MG63 (cell line): ENCODE measurements at regions not wholly inside any gene's neighbourhood (a gene's known extent, or its start where the extent isn't known, plus 50 kb on each side); places are given as distances from the start of the nearest gene placed in this dataset.

Experiments used
- DNase-seq: peaks from one replicate; pipeline ENCODE4 v3.0.0-alpha.2; 2020
- H3K27me3 ChIP-seq: fragments of 250-450 bp; sonication (Bioruptor Pico); 2 replicates; pipeline ENCODE4 v1.5.1; 2020; ENCODE audit warnings: mild to moderate bottlenecking, moderate library complexity
- H3K36me3 ChIP-seq: fragments of 250-450 bp; sonication (Bioruptor Pico); 2 replicates; pipeline ENCODE4 v1.5.1; 2020; ENCODE audit warnings: mild to moderate bottlenecking, moderate library complexity
- H3K4me3 ChIP-seq: fragments of 250-450 bp; sonication (Bioruptor Pico); 2 replicates; pipeline ENCODE4 v1.5.1; 2020; ENCODE audit warnings: mild to moderate bottlenecking, moderate library complexity
- H3K9me3 ChIP-seq: fragments of 250-450 bp; sonication (Bioruptor Pico); 2 replicates; pipeline ENCODE4 v1.5.1; 2020; ENCODE audit warnings: mild to moderate bottlenecking, moderate library complexity

DNA sequence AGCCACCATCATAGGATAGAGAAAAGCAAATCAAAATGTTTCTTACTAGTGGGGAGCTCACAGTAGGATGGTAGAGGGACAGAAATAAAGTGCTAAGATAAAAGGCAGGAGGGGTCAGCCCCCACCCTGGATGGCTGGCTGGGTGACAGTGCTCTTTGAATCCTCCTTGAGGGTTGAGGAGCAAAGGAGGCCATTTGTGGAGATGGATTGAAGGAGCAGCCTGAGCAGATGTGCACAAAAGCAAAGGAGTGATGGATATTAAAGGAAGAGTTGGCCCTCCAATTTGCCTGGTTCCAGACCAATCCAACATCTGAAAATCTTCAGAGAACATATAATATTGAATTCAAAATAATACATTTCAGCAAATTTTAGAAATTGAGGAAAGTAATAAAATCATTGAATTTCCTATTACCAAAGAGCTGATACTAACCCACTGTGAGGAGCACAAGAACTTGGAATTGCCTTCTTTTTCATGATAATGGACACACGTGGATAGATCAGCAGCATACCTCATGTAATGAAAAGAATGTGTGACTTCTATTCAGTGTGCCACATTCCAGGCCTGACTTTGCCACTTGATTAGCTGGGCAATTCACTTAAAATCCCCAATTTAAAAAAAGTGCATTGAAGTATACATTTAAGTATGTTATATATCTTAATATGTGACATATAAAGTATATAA is 287.0 kb downstream of the FAT3 start:
- Histone ChIP-seq H3K36me3 (no peaks in the 10 kb centered on the region), H3K9me3 (no peaks in the 10 kb centered on the region), H3K27me3 (0 out of 2 replicates have a peak, but pooled peaks cover 2% of the 10 kb centered on the region), H3K4me3 (no peak overlapping the region)
- no peak for DNase-seq

- Histone ChIP-seq H3K9me3 (no peaks in the 10 kb centered on the region), H3K4me3 (no peak overlapping the region), H3K36me3 (no peaks in the 10 kb centered on the region), H3K27me3 (0 out of 2 replicates have a peak, but pooled peaks cover 2% of the 10 kb centered on the region)
- no peak for DNase-seq
Observed at GRCh38 chr11:92512204-92512569, 287.6 kb downstream of the FAT3 start.

DNA sequence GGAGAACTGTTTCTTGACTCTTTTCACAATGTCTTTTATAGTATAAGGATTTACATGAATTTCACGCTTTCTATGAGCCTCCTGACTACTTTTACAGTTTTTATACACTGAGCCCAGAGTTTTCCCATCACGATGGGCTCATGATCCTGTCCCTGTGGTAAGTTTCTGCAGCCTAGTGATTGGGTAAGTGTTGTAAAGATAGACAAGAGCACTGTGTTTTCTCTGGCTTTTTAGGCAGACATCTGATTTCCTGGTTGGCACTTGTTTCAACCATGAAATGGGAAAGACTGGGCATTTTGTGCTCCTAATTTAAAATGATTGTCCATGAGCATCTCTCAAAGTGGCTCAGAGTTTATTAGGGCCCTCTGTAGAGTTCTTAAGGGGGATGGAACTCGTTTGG is 299.0 kb downstream of the FAT3 start:
- H3K36me3 ChIP-seq, result no peaks in the 10 kb centered on the region
- no peak overlapping the region for H3K4me3 ChIP-seq
- H3K9me3 ChIP-seq, result no peaks in the 10 kb centered on the region
- H3K27me3 ChIP-seq, result no peaks in the 10 kb centered on the region
- no peak for DNase-seq

DNA sequence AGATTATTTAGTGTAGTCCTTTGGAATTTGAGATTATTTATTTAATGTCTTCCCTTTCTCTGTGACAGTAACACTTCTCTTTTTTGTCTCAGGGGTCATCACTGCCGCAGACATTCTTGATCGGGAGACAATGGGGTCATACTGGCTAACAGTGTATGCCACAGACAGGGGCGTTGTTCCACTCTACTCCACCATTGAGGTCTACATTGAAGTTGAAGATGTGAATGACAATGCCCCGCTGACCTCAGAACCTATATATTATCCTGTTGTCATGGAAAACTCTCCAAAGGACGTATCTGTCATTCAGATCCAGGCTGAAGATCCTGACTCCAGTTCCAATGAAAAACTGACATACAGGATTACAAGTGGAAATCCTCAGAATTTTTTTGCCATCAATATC is 299.9 kb downstream of the FAT3 start:
- no peak for DNase-seq
- no peaks in the 10 kb centered on the region for H3K36me3 ChIP-seq

DNA sequence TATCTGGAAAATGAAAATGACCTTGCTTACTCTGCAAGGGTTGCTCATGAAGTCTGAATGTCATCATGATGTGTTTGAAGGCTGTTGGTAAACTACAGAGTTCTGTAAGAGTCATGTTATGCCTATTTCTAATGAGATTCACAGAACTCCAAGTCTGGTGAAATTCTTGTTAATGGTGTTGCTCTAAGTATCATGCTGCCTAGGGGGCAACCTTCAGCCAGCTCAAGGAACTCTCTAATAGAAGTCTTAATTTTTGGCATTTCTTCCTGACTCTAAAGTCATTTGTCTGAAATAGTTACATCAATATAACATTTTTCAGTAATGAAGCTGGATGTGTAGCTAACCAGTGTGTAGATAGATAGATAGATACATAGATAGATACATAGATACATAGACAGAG is 302.8 kb downstream of the FAT3 start:
- no peaks in the 10 kb centered on the region for H3K36me3 ChIP-seq
- H3K4me3 ChIP-seq, result no peak overlapping the region
- DNase-seq, result no peak
- no peaks in the 10 kb centered on the region for H3K27me3 ChIP-seq
- no peaks in the 10 kb centered on the region for H3K9me3 ChIP-seq

More for the DNA sequence above, 299.9 kb downstream of the FAT3 start:
- Histone ChIP-seq H3K27me3 (no peaks in the 10 kb centered on the region), H3K9me3 (no peaks in the 10 kb centered on the region), H3K4me3 (no peak overlapping the region)

- no peaks in the 10 kb centered on the region for H3K9me3 ChIP-seq
- DNase-seq, result no peak
- no peaks in the 10 kb centered on the region for H3K36me3 ChIP-seq
- no peak overlapping the region for H3K4me3 ChIP-seq
- no peaks in the 10 kb centered on the region for H3K27me3 ChIP-seq
Observed at GRCh38 chr11:92528001-92528400, 303.4 kb downstream of the FAT3 start.

DNA sequence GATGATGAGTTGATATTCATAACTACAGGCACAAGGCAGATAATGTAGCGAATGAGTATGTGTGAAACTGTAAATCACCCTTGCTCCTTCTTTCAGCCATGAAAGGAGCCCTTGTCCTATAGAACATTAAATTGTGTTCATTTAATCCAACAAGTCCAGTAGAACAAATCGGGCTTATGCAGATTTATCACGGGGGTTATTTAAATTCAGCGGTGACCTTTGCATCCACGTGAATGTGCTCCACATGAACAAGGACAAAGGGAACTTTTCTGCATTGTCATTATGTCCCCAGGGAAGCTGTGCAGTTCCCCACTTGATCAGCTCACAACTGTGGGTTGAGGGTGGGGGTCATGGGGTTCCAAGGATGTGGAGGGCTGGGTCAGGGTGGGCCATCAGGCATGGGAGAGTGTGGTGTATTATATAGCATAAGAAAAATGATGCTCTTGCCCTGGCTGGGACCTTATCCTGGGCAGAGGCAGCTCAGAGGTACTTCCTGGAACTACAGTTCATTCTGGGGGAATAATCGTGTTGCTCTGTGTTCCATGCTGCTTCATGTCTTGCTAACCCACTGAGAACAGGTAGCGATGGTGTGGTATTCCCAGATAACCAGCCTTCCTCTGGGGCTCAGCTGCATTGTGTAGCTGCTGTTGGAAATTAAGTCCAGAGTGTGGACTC is 306.6 kb downstream of the FAT3 start:
- Histone ChIP-seq H3K27me3 (no peaks in the 10 kb centered on the region), H3K9me3 (no peaks in the 10 kb centered on the region), H3K4me3 (no peak overlapping the region), H3K36me3 (no peaks in the 10 kb centered on the region)
- no peak for DNase-seq

DNA sequence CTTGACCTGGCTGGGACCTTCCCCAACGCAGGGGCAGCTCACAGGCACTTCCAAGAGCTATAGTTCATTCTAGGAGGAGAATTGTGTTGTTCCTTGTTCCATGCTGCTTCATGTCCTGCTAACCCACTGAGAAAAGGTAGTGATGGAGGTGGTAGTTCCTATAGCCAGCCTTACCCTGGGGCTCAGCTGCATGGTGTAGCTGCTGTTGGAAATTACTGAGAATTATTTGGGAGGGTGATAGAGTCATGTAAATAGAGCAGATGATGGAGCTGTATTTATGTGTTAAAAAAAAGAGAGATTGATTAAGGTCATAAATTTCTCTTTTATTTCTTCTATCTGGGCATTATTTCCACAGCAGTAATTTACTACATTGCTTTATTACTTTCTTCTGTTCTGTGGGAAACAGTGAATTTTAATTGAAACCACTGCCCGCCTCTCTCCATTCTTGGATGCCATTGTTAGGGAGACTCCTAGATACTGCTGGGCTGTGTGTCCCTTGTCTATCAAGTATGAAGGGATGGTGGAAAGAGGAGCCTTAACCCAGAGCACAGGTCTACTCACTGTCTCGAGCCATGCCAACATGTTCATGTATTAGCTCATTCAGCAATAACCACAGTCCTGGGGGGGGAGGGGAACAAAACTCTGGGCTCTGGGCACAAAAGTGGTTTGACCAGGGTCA is 309.2 kb downstream of the FAT3 start:
- H3K36me3 ChIP-seq, result no peaks in the 10 kb centered on the region

DNA sequence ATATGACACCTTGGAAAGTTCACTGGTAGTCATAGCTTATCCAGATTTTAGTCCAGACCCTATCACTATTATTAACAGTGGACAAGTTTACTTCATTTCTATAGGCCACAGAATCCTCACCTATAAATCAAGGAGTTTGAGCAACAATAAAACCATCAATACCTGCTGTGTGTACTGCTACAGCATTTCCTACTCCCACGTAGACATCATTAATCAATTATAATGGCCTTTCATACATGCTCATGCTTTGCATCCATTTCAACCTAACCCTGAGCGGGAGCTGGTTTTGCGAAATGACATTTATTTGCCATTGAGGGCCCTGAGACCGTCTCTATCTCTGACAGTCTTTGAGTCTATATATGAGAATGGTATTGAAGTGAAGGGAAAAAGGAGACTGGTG is 312.3 kb downstream of the FAT3 start:
- no peak for DNase-seq
- no peak overlapping the region for H3K4me3 ChIP-seq
- no peaks in the 10 kb centered on the region for H3K27me3 ChIP-seq
- H3K36me3 ChIP-seq, result no peaks in the 10 kb centered on the region
- no peaks in the 10 kb centered on the region for H3K9me3 ChIP-seq

More for the DNA sequence above, 309.2 kb downstream of the FAT3 start:
- H3K4me3 ChIP-seq, result no peak overlapping the region
- H3K9me3 ChIP-seq, result no peaks in the 10 kb centered on the region
- DNase-seq, result no peak
- H3K27me3 ChIP-seq, result no peaks in the 10 kb centered on the region

DNA sequence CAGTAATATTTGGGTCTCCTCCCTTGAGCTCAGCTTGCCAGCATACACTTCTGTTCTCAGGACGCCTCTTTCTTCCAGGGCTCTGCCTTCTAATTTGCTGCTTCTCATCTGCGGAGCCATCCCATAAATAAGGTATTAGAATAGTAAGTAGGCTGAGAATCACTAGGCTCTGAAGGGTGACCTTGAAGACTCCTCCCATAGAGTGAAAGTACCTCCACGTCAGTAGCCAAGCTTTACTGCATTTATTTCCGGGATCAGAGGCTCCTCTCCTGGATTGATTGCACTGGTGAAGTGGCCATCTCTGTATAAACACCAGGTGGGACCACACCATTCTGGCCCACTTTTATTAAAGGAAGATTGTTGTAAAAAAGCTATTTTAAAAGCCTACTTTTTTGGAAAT is 315.5 kb downstream of the FAT3 start:
- no peaks in the 10 kb centered on the region for H3K36me3 ChIP-seq
- H3K4me3 ChIP-seq, result no peak overlapping the region
- no peak for DNase-seq
- no peaks in the 10 kb centered on the region for H3K9me3 ChIP-seq
- no peaks in the 10 kb centered on the region for H3K27me3 ChIP-seq

DNA sequence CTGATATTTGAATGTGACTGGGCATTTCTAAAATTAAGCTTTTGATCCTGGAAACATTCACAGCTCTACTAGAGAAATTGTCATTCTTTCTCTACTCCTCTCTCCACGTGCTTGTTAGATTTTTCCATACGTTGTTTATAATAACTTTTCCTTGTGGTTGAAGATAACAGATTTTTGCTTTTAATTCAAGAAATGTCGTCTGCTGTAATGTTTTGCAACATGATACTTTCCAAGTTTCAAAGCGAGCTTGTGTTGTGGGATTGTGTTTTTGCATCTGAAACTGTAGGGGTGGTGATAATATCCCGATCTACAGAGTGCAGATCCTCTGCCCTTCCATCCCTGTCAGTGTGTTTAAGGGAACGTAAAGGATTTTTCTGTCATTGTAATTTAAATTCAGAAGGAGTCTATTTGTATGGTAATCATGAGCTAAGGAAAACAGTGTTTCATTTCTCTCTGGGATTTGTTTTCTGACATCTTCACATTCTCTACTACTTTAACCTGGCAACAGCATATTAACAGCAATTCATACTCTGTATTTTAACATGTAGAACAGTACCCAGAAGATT is 321.4 kb downstream of the FAT3 start:
- no peak for DNase-seq
- H3K4me3 ChIP-seq, result no peak overlapping the region
- H3K9me3 ChIP-seq, result no peaks in the 10 kb centered on the region
- no peaks in the 10 kb centered on the region; the same call in 1 of the 2 replicates for H3K27me3 ChIP-seq
- H3K36me3 ChIP-seq, result no peaks in the 10 kb centered on the region

DNA sequence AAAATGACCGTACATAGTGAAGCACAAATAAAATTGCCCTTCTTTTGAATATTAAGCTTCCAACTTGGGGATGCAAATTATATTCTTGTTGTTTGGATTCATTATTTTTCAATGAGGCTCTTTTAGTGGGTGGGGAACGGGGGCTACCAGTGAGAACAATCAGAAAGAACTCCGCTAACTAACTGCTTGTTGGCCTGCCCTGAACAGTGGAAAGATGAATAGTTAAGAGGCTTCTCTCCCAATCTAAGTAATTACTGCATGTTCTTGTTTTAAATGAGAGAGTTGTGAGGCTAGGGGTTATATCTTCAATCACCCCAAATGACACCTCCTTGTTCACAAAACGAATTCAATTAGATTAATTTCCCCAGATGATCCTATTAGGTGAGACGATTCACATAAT is 322.0 kb downstream of the FAT3 start:
- Histone ChIP-seq H3K9me3 (no peaks in the 10 kb centered on the region), H3K4me3 (no peak overlapping the region), H3K36me3 (no peaks in the 10 kb centered on the region), H3K27me3 (no peaks in the 10 kb centered on the region; the same call in 1 of the 2 replicates)
- DNase-seq, result no peak

DNA sequence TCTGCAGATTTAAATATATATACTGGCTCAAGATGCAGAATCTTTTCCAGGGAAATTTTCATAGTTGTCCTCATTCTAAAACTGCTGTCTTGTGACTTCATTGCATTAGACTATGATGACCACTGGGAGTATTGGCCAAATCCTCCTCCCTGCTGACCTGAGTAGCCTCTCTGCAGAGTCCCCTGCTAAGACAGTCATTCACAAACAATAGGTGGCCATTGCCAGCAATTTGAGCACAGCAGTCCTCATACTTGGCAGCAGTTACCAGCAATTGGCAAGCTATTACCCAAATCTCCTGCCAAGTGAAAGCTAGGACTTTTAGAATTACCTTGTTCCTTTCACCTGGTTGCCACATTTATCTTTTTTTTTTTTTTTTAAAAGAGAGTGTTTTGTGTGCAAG is 325.8 kb downstream of the FAT3 start:
- H3K4me3 ChIP-seq, result no peak overlapping the region
- no peaks in the 10 kb centered on the region for H3K36me3 ChIP-seq
- H3K27me3 ChIP-seq, result no peaks in the 10 kb centered on the region; the same call in 1 of the 2 replicates
- H3K9me3 ChIP-seq, result no peaks in the 10 kb centered on the region
- DNase-seq, result no peak

DNA sequence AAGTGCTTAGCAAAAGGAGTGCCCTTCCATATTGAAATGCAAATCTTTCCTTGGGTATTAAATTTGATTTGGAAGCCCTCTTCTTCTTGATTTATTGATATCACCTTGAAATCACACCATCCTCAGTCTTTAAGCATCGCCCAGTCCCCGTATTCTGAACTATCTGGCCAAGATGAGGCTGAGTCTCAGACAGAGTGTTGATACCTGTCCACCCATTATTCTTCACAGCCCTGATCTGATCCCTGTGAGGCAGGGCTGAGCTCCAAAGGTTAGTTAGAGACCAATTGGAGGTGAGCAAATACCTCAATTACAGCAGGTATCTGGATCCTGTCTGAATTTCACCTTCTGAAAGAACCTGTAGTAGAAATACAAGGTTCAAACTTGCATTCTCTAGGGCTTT is 326.3 kb downstream of the FAT3 start:
- DNase-seq, result no peak
- no peaks in the 10 kb centered on the region for H3K36me3 ChIP-seq
- no peaks in the 10 kb centered on the region; the same call in 1 of the 2 replicates for H3K27me3 ChIP-seq
- no peaks in the 10 kb centered on the region for H3K9me3 ChIP-seq
- H3K4me3 ChIP-seq, result no peak overlapping the region

DNA sequence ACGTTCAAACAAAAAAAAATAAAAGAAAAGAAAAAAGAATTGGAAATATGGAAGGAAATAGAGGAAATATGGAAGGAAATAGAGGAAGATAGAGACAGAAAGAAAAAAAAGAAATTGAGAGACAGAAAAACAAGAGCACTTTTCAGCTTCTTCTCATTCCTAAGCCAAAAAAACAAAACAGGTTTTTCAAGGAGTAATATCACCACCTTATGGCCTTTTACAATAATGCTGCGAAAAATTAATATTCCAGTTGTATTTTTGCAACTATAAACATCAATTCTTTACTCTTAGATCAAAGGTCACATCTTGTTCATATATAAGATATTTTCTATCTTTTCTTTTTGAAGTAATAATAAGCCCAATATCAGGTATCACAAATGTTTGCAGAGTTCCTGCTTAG is 328.3 kb downstream of the FAT3 start:
- Histone ChIP-seq H3K27me3 (no peaks in the 10 kb centered on the region; the same call in 1 of the 2 replicates), H3K4me3 (no peak overlapping the region), H3K36me3 (no peaks in the 10 kb centered on the region), H3K9me3 (no peaks in the 10 kb centered on the region)
- no peak for DNase-seq

- H3K9me3 ChIP-seq, result no peaks in the 10 kb centered on the region
- H3K4me3 ChIP-seq, result no peak overlapping the region
- H3K27me3 ChIP-seq, result no peaks in the 10 kb centered on the region
- no peak for DNase-seq
- H3K36me3 ChIP-seq, result no peaks in the 10 kb centered on the region
Observed at GRCh38 chr11:92554688-92555087, 330.1 kb downstream of the FAT3 start.

GRCh38 chr11:92556431-92556830 is 331.8 kb downstream of the FAT3 start:
- no peaks in the 10 kb centered on the region for H3K36me3 ChIP-seq
- no peaks in the 10 kb centered on the region for H3K9me3 ChIP-seq
- H3K27me3 ChIP-seq, result no peaks in the 10 kb centered on the region
- DNase-seq, result no peak
- H3K4me3 ChIP-seq, result no peak overlapping the region
